ENCODE measurements at regions not wholly inside any gene's neighbourhood (a gene's known extent, or its start where the extent isn't known, plus 50 kb on each side); places are given as distances from the start of the nearest gene placed in this dataset.

DNA sequence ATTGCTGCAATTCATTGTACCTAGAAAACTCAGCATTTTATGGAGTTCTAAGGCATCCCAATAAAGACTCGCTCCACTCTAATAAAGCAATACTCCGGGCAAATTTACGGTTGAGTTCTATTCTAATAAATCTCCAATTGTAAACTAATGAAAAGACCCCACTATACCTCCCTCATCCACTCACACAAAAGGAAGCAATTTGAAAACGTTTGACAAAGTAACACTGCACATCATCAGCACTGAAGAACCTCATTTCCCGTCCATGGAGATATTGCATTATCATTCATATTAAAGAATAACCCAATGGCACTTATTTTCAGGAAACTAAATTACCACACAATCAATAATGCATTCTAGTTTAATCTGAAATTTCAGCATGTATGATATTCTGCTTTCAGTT is 111.0 kb upstream of the LMO3 start:
- Histone ChIP-seq H2AFZ (ENCODE audit: low read length) (no peak overlapping the region), H3K79me2 (ENCODE audit: insufficient read depth, low read depth, low read length) (no peaks in the 10 kb centered on the region), H3K4me1 (ENCODE audit: insufficient read depth, low read length, poor library complexity, severe bottlenecking) (no peaks in the 10 kb centered on the region), H4K20me1 (ENCODE audit: insufficient read depth, low read length) (no peaks in the 10 kb centered on the region), H3K4me2 (ENCODE audit: low read length) (no peak overlapping the region), H3K9me2 (ENCODE audit: insufficient read depth, low read length) (no peaks in the 10 kb centered on the region), H3K9me3 (ENCODE audit: low read length) (no peaks in the 10 kb centered on the region), H3K36me3 (ENCODE audit: insufficient read depth, low read length) (no peaks in the 10 kb centered on the region), H3K27ac (ENCODE audit: low read depth, low read length, poor library complexity, severe bottlenecking) (no peak overlapping the region), H3K4me3 (ENCODE audit: low read depth, low read length, poor library complexity, severe bottlenecking) (no peak overlapping the region)
- POLR2A ChIA-PET = interaction anchor here (1.3 kb wide), 1 partner anchor 13 kb away, joined by 3 read pairs; no protein-coding TSS in a partner anchor
- DNase-seq (ENCODE audit: low spot score) = no peak
- CTCF ChIA-PET (ENCODE audit: unreplicated experiment) = no interaction called here
- BruUV-seq (replicated peaks) = no TSS peak
- TF ChIP-seq, protein P1, sequence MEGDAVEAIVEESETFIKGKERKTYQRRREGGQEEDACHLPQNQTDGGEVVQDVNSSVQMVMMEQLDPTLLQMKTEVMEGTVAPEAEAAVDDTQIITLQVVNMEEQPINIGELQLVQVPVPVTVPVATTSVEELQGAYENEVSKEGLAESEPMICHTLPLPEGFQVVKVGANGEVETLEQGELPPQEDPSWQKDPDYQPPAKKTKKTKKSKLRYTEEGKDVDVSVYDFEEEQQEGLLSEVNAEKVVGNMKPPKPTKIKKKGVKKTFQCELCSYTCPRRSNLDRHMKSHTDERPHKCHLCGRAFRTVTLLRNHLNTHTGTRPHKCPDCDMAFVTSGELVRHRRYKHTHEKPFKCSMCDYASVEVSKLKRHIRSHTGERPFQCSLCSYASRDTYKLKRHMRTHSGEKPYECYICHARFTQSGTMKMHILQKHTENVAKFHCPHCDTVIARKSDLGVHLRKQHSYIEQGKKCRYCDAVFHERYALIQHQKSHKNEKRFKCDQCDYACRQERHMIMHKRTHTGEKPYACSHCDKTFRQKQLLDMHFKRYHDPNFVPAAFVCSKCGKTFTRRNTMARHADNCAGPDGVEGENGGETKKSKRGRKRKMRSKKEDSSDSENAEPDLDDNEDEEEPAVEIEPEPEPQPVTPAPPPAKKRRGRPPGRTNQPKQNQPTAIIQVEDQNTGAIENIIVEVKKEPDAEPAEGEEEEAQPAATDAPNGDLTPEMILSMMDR (conservative IDR thresholded peaks at IDR 0.05; ENCODE audit: low read length) = no peak
- intact Hi-C loops (cut with micrococcal nuclease; ENCODE audit: unreplicated experiment) = no loop called here

DNA sequence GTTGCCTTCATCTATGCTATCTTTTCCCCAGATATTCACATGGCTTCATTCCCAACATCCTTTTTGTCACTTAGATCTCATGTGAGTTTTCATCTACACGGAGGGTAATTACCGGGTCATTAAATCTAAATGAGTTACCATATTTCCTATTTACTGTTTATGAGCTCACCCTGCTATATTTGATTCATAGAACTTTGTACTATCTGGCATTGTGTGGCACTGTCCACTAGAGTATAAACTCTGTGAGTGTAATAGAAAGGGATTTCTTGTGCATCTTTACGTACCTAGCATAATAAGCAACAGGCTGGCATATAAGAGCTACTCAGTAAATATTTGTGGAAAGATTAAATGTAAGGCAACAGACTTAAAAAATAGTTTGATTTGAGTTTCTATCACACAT is 86.1 kb upstream of the LMO3 start:
- Histone ChIP-seq H3K36me3 (ENCODE audit: insufficient read depth, low read length) (no peaks in the 10 kb centered on the region), H3K9me2 (ENCODE audit: insufficient read depth, low read length) (no peaks in the 10 kb centered on the region), H3K4me1 (ENCODE audit: insufficient read depth, low read length, poor library complexity, severe bottlenecking) (no peaks in the 10 kb centered on the region), H3K79me2 (ENCODE audit: insufficient read depth, low read depth, low read length) (no peaks in the 10 kb centered on the region), H3K27ac (ENCODE audit: low read depth, low read length, poor library complexity, severe bottlenecking) (no peak overlapping the region), H4K20me1 (ENCODE audit: insufficient read depth, low read length) (no peaks in the 10 kb centered on the region), H3K4me3 (ENCODE audit: low read depth, low read length, poor library complexity, severe bottlenecking) (no peak overlapping the region), H3K4me2 (ENCODE audit: low read length) (no peak overlapping the region), H3K9me3 (ENCODE audit: low read length) (peaks cover 6% of the 10 kb centered on the region; the same call in 1 of the 2 replicates), H2AFZ (ENCODE audit: low read length) (no peak overlapping the region)
- intact Hi-C loops (cut with micrococcal nuclease; ENCODE audit: unreplicated experiment) = no loop called here
- TF ChIP-seq EZH2phosphoT487 (IDR thresholded peaks at IDR 0.05; ENCODE audit: borderline replicate concordance, low read depth, low read length) = no peak
- TF ChIP-seq, protein P1 (conservative IDR thresholded peaks at IDR 0.05; ENCODE audit: low read length) = no peak
- BruUV-seq (replicated peaks) = no TSS peak
- no peak for DNase-seq (ENCODE audit: low spot score)
- ChIA-PET POLR2A (interaction anchor here (1.4 kb wide), 1 partner anchor 36 kb away, joined by 4 read pairs; no protein-coding TSS in a partner anchor), CTCF (ENCODE audit: unreplicated experiment) (no interaction called here)

DNA sequence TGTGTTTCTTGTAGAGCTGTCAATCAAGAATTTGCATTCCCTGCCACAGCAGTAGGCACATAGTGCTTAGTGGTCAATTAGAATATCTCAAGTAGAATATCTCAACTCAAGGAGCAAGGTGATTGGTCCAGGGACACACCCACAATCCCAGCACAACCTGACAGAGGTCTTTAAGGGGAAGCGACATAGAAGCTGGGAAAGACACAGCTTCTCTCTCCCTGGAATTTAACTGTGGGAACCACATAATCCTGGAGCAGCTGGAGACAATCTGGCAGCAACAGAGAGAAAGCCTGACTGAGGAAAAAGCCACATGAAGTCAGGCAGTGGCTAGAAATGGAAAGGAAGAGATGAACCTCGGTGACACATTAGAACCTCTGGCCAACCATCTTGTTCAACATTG is 85.7 kb upstream of the LMO3 start:
- H3K36me3 ChIP-seq (ENCODE audit: insufficient read depth, low read length) = no peaks in the 10 kb centered on the region
- H3K4me3 ChIP-seq (ENCODE audit: low read depth, low read length, poor library complexity, severe bottlenecking) = no peak overlapping the region
- no peak for TF ChIP-seq EZH2phosphoT487 (IDR thresholded peaks at IDR 0.05; ENCODE audit: borderline replicate concordance, low read depth, low read length)
- TF ChIP-seq, protein P1 (conservative IDR thresholded peaks at IDR 0.05; ENCODE audit: low read length) = no peak
- CTCF ChIA-PET (ENCODE audit: unreplicated experiment) = no interaction called here
- H3K4me2 ChIP-seq (ENCODE audit: low read length) = no peak overlapping the region
- intact Hi-C loops (cut with micrococcal nuclease; ENCODE audit: unreplicated experiment) = no loop called here
- no peak overlapping the region for H3K27ac ChIP-seq (ENCODE audit: low read depth, low read length, poor library complexity, severe bottlenecking)
- POLR2A ChIA-PET = interaction anchor here (1.4 kb wide), 1 partner anchor 36 kb away, joined by 4 read pairs; no protein-coding TSS in a partner anchor
- no TSS peak for BruUV-seq (replicated peaks)
- no peaks in the 10 kb centered on the region for H3K79me2 ChIP-seq (ENCODE audit: insufficient read depth, low read depth, low read length)
- no peak for DNase-seq (ENCODE audit: low spot score)
- no peaks in the 10 kb centered on the region for H4K20me1 ChIP-seq (ENCODE audit: insufficient read depth, low read length)
- H3K9me2 ChIP-seq (ENCODE audit: insufficient read depth, low read length) = no peaks in the 10 kb centered on the region
- H2AFZ ChIP-seq (ENCODE audit: low read length) = no peak overlapping the region
- H3K9me3 ChIP-seq (ENCODE audit: low read length) = peaks cover 6% of the 10 kb centered on the region; the same call in 1 of the 2 replicates
- H3K4me1 ChIP-seq (ENCODE audit: insufficient read depth, low read length, poor library complexity, severe bottlenecking) = no peaks in the 10 kb centered on the region
